Stimulated activated naive CD4-positive, alpha-beta T cell treated with Interleukin-2 at 50 U/mL for 16 hours (primary cell): ENCODE measurements at regions not wholly inside any gene's neighbourhood (a gene's known extent, or its start where the extent isn't known, plus 50 kb on each side); places are given as distances from the start of the nearest gene placed in this dataset.

ENCODE experiments used
- DNase-seq: peaks from one replicate; lab custom pipeline; 2025; lab: John Stamatoyannopoulos, UW

- DNase-seq: no peak
Measured at GRCh38 chr2:19677825-19678518, 223.8 kb downstream of the TTC32 start.

GRCh38 chr2:19677215-19677777 is 224.5 kb downstream of the TTC32 start:
- no peak for DNase-seq

DNA sequence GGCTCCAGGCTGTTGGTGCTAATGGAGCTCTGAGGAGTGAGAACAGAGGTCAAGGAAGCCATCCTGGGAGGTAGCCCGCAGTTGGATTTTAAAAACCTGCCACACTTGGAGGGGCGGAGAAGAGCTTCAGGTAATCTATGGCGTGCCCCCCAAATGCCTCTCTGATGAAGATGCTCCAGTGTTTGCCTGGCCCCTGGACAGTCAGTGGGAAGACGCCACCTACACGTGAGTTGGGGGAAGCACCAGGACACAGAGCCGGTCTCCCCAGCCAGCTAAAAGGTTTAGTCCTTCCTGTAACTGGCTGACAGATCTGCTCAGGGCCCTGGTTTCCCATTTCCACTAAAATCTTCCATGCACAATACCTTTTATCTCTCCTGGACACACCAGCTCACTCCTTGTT is 225.0 kb downstream of the TTC32 start:
- DNase-seq: no peak

GRCh38 chr2:19675856-19676460 is 225.8 kb downstream of the TTC32 start:
- DNase-seq: no peak

DNA sequence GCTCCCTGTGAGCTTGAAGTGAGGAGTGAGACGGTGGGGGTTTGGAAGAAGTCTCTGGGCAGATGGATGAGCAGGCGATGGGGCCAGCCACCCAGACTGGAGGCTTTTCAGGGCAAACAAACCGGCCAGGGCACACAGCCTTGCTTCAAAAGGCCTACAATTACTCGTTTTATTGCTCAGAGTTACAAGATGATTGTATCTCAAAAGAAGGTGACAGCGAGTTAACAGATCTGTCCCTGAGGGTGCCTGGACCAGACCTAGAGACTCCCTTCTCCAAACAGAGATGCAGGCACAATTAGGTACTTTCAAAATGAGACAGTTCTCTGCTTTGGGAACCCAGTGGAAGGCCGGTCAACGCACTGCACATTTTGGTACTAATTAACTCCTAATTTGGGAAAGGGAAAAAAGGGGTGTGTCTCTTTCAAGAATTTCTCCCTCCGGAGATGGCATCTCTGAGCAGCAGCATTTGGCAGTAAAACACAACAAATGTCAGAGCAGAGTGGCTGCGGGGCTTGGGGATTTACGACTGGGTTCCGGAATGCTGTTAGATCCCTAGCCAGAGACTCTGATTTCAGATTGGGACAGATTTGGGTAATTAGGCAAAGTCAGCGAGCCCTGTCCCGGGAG is 226.7 kb downstream of the TTC32 start:
- no peak for DNase-seq

- DNase-seq: no peak
Measured at GRCh38 chr2:19674051-19675002, 227.5 kb downstream of the TTC32 start.

- no peak for DNase-seq
Measured at GRCh38 chr2:19673213-19673791, 228.5 kb downstream of the TTC32 start.

DNA sequence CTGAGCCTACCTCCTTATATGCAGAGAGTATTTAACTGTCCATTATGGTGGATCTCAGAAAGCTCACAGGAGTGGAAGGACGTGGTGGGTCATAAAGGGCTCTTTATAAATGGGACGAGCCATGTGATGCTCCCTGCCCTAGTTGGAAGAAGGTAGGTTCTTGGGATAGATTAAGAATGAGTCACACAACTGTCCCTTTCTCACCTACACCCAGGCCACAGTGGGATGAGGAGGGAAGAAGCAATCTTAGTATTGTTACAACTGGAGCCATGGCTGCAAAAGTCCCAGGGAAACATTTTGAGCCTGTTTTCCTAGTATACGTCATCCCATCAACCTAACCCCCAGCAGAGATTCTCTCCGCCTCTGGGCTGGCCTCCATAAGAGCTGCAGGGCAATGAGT is 229.9 kb downstream of the TTC32 start:
- DNase-seq: no peak

GRCh38 chr2:19671311-19671710 is 230.5 kb downstream of the TTC32 start:
- DNase-seq: no peak

GRCh38 chr2:19670303-19670702 is 231.5 kb downstream of the TTC32 start:
- no peak for DNase-seq

DNA sequence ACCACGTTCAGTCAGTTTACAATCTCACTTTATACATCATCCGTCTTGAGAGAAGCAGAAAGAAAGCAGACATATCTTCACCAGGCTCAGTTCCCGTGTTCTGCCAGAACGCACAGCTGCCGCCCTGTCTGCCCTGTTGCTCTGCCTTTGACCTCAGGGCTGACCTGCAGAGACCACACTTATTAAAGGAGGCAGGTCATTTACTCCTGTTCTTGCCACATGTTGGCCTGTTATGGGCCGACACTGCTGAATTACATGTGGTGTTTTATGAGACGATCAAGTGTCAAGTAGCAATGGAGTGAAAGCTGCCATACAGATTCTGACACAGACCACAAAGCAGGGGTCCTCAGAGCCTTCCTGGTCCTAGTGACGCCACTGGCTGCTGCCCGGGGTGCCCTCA is 232.2 kb downstream of the TTC32 start:
- no peak for DNase-seq

DNA sequence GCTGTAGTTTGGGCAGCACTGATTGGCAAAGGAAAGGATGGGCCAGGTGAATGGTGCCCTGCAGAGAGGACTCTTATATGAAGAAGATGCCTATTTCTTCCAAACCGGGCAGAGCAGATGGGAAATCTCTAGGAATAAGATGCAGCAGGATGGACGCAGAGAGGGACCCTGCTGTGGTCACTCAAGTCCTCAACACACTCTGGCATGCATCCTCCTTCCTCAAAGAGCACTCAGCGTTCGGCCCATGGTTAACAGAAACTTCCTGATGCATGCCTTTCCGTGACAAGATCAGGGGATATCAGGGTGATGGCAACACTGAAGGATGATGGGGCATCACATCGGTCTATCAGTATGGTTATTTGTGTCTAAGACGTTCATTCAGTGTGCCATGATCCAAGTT is 232.7 kb downstream of the TTC32 start:
- no peak for DNase-seq

DNA sequence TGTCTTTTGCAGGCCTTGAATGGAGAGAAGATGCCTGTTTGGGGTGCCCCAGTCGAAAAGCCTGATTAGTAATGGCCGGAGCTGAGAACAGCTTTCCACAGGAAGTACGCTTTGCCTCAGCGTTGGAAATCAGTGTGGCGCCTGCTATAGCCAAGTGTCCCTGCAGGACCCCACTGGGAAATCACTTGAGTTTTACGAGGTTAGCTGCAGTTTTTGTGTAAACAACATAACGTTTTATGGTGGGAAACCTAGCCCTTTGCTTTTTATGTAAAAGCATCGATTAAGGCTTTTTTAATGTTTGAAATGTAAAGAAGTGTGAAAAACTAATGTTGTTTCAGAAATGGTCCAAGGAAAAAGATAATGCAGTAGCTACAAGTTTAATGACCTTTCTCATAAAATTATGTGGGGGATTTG is 234.2 kb downstream of the TTC32 start:
- no peak for DNase-seq

DNA sequence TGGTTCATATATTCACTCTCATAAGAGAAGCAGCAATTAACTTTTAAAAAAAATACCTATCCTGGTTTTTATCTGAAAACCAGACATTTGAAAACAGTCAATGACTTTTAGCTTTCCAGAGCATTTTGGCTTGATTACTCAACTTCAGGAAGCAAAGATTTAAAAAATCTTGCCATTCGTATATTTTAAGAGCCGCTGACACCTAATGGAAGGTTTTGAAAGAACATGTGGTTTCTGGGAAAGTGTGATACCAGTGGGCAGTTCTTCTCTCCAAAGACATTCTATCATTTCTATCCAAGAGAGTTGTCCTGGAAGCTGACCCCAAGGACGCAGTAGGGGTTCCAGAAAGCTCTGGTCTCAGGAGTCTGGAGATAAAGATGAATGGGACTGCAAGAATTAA is 234.7 kb downstream of the TTC32 start:
- DNase-seq: no peak

- DNase-seq: no peak
Measured at GRCh38 chr2:19664646-19665045, 237.1 kb downstream of the TTC32 start.

- DNase-seq: no peak
Measured at GRCh38 chr2:19659024-19659792, 242.6 kb downstream of the TTC32 start.

DNA sequence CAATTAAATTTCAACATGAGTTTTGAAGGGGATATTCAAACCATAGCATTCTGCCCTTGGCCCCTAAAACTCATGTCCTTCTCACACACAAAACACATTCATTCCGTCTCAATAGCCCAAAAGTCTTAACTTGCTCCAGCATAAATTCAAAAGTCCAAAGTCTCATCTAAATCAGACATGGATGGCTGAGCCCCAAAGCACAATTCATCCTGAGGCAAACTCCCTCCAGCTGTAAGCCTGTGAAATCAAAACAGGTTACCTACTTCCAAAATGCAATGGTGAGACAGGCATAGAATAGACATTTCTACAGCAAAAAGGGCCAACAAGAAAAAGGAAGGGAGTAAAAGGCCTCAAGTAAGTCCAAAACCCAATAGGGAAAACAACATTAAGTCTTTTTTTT is 245.8 kb downstream of the TTC32 start:
- DNase-seq: no peak

DNA sequence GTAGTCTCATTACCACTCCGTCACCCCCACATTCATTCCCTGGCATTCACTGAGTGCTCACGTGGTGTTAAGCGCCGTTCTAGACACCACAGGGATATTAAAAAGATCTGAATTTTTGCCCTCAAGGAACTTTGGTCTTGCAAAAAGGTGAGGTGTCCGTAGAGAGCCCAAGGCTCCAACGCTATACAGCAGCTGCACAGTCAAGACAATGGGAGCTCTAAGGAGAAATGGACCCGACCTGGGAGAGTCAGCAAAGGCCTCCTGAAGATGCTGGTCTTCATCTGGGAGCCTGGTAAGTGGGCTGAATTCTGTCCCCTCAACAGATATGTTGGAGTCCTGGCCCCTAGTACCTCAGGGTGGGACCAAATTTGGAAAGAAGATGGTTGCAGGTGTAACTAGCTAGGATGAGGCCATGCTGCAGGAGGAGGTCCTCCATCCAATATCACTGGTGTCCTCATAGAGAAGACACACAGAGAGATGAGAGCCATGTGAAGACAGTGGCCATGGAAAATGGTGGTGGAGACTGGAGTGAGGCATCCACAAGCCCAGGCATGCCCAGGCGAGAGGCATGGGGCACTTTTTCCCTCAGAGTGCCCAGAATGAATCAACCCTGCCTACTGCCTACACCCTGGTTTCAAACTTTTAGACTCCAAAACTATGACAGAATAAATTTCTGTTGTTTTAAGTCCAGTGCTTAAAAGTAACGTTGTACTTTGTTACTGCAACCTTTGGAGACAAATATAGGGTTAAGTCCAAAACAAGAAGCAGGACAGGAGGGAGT is 247.3 kb downstream of the TTC32 start:
- DNase-seq: no peak

GRCh38 chr2:19653509-19653908 is 248.3 kb downstream of the TTC32 start:
- no peak for DNase-seq

DNA sequence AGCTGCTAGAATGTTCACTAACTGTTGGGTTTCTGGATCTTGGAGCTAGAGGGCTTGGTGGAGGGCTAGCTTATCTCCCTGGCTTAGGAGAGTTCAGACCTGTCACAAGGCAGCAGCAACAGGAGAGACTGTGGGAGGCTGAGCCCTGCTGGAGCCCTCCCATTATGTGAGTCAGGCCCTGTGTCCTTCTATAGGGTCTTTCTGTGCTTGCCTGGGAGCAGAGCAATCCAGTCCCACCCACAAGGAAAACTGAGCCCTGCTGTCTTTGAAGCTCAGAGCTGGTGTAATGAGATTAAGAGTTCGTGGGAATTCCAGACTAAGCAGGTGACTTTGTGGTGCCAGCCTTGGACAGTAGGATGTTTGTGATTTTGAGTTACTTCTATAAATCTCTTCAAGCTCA is 249.0 kb downstream of the TTC32 start:
- no peak for DNase-seq
